ENCODE measurements at regions not wholly inside any gene's neighbourhood (a gene's known extent, or its start where the extent isn't known, plus 50 kb on each side); places are given as distances from the start of the nearest gene placed in this dataset.
"Not testable (repeated sequence)": the region's sequence is repeated elsewhere in the genome, so short reads cannot be mapped to it uniquely, and the experiment has no call there.

DNA sequence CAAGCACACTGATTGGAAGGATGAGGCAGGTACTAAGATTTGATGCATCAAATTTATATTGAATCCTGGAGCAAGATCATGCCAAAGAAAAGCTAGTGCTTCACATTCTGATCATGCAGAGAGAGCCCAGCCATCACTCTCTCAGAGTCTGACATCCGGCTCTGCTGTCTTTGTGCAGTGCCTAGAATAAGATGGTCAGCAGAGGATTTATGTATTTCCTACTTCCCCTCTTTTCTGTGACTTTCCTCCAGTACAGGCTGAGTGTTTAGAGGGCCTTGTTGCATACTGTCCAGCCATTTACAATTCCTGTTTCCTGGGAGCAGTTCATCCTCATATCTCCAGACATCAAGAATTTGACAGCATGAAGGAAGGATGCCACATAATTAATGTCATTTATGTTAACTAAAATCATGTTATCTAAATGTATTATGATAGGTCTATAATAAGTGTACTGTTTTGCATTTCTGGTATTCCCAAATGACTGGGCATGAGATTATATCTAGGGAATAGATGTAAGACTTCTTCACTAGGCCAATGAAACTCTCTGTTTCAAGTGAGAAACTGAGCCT is 167.6 kb downstream of the EPM2A start:
- TF ChIP-seq, protein P1, sequence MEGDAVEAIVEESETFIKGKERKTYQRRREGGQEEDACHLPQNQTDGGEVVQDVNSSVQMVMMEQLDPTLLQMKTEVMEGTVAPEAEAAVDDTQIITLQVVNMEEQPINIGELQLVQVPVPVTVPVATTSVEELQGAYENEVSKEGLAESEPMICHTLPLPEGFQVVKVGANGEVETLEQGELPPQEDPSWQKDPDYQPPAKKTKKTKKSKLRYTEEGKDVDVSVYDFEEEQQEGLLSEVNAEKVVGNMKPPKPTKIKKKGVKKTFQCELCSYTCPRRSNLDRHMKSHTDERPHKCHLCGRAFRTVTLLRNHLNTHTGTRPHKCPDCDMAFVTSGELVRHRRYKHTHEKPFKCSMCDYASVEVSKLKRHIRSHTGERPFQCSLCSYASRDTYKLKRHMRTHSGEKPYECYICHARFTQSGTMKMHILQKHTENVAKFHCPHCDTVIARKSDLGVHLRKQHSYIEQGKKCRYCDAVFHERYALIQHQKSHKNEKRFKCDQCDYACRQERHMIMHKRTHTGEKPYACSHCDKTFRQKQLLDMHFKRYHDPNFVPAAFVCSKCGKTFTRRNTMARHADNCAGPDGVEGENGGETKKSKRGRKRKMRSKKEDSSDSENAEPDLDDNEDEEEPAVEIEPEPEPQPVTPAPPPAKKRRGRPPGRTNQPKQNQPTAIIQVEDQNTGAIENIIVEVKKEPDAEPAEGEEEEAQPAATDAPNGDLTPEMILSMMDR (IDR thresholded peaks at IDR 0.05; ENCODE audit: borderline replicate concordance, insufficient read depth, low read depth, low read length), result no peak
- H3K4me3 ChIP-seq (ENCODE audit: low read depth, low read length), result no peak overlapping the region

DNA sequence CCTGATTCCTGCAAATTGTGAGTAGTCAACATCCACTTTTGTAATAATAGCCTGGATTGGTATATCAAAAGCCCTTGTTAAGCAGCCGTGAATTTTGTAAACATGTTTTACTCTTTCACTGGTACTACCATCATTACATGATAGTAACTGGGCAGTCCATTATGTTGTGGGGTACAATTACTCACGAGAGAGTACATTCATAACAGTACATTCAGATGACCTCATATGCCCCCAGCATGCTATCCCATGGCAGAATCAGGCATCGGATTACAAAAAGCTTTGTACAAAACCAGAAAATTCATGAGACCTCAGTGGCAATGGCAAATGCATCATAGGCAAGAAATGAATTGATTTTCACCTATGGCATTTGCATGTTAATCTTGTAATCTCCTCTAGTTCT is 166.2 kb downstream of the EPM2A start:
- TF ChIP-seq, protein P1 (IDR thresholded peaks at IDR 0.05; ENCODE audit: borderline replicate concordance, insufficient read depth, low read depth, low read length), result no peak
- H3K4me3 ChIP-seq (ENCODE audit: low read depth, low read length), result no peak overlapping the region

DNA sequence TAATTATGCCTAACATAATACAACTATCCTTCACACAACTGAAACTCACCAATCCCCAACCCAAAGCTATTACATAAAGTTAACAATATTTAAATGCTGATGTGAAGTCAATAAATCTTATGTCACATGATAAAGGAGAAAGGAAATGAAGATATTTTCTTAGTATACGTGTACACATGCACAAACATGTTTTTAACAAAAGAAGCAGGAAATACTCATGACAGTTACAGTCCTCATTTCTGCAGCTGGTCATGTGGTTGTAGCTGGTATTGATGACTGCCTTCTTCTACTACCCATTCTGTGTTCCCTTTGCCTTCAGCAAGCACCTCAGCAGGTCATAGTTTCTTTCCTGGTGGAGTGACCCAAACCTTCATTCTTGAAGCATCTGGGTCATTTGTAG is 165.0 kb downstream of the EPM2A start:
- not testable (repeated sequence) for H3K4me3 ChIP-seq (ENCODE audit: low read depth, low read length)

DNA sequence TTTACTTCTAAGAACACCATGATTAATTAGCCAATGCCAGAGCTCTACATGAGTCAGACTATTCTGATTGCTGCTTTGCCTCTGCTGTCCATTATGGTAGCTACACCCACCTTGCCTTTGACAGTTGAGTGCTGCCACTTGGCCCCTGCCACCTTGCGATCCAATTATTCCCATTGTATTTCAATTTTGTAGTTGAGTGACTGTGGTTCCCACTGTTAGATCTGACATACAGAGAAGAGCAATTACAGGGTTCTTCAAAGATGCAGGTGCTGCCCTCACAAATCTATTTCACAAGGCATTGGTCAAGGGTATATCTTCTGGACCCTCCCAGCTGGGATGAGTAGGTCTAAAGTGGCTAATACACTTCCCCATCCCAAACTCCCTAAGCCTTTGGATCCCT is 161.1 kb downstream of the EPM2A start:
- not testable (repeated sequence) for H3K4me3 ChIP-seq (ENCODE audit: low read depth, low read length)
